Smooth muscle cell (in vitro differentiated cells): ENCODE measurements at regions not wholly inside any gene's neighbourhood (a gene's known extent, or its start where the extent isn't known, plus 50 kb on each side); places are given as distances from the start of the nearest gene placed in this dataset.

Experiments used
- DNase-seq: peaks from one replicate; lab custom pipeline; 2025; ENCODE audit not compliant: unreplicated experiment; lab: John Stamatoyannopoulos, UW
- H2AFZ ChIP-seq: fragments of 200-600 bp; sonication (generic); 2 replicates; pipeline ENCODE4 v1.6.0; 2016; ENCODE audit warnings: antibody characterized with exemption, low read depth, mild to moderate bottlenecking
- H3F3A ChIP-seq: fragments of 200-600 bp; sonication (generic); 2 replicates; pipeline ENCODE4 v1.6.0; 2017; ENCODE audit warnings: antibody characterized with exemption, low read depth
- H3K27ac ChIP-seq: fragments of 200-600 bp; sonication (generic); 2 replicates; pipeline ENCODE4 v1.5.1; 2016; ENCODE audit warnings: low read depth, mild to moderate bottlenecking
- H3K27me3 ChIP-seq: fragments of 200-600 bp; sonication (generic); 2 replicates; pipeline ENCODE4 v1.6.1; 2016; ENCODE audit warnings: low read depth, mild to moderate bottlenecking
- H3K36me3 ChIP-seq: fragments of 200-600 bp; sonication (generic); 2 replicates; pipeline ENCODE4 v1.5.1; 2016; ENCODE audit warnings: low read depth
- H3K4me1 ChIP-seq: fragments of 200-600 bp; sonication (generic); 2 replicates; pipeline ENCODE4 v1.5.1; 2016; ENCODE audit warnings: low read depth
- H3K4me2 ChIP-seq: fragments of 200-600 bp; sonication (generic); 2 replicates; pipeline ENCODE4 v1.6.0; 2016; ENCODE audit warnings: mild to moderate bottlenecking
- H3K4me3 ChIP-seq: fragments of 200-600 bp; sonication (generic); 2 replicates; pipeline ENCODE4 v1.5.1; 2016; ENCODE audit warnings: mild to moderate bottlenecking
- H3K79me2 ChIP-seq: fragments of 200-600 bp; sonication (generic); 2 replicates; pipeline ENCODE4 v1.6.0; 2016; ENCODE audit warnings: low read depth, mild to moderate bottlenecking
- H3K9ac ChIP-seq: fragments of 200-600 bp; sonication (generic); 2 replicates; pipeline ENCODE4 v1.6.0; 2016; ENCODE audit warnings: low read depth
- H3K9me3 ChIP-seq: fragments of 200-600 bp; sonication (generic); replicated peaks from 2 replicates; pipeline ENCODE4 v1.5.1; 2016; ENCODE audit warnings: low read depth
- H4K20me1 ChIP-seq: fragments of 200-600 bp; sonication (generic); 2 replicates; pipeline ENCODE4 v1.6.0; 2016; ENCODE audit warnings: low read depth
- CTCF ChIP-seq: fragments of 200-600 bp; sonication (generic); IDR thresholded peaks from 2 replicates; pipeline ENCODE4 v1.5.1; 2017; ENCODE audit warnings: borderline replicate concordance, mild to moderate bottlenecking, antibody characterized with exemption; ENCODE audit not compliant: insufficient read depth, poor library complexity, severe bottlenecking
- WGBS: methylation state at CpG from one replicate; pipeline ENCODE4 v1.1.7; 2016; ENCODE audit warnings: low lambda C conversion rate; 5-methylcytosine and 5-hydroxymethylcytosine counted together

- H3K27me3 ChIP-seq, result no peaks in the 10 kb centered on the region
- TF ChIP-seq CTCF, result no peak
- no peaks in the 10 kb centered on the region for H4K20me1 ChIP-seq
- H3K4me3 ChIP-seq, result no peak overlapping the region
- H3K36me3 ChIP-seq, result no peaks in the 10 kb centered on the region
- H3K4me1 ChIP-seq, result peaks cover 21% of the 10 kb centered on the region
- DNase-seq, result no peak
- no peak overlapping the region for H3K4me2 ChIP-seq
- no peaks in the 10 kb centered on the region for H3K9me3 ChIP-seq
- peaks cover 9% of the 10 kb centered on the region for H3K79me2 ChIP-seq
- no peak overlapping the region for H2AFZ ChIP-seq
- H3F3A ChIP-seq, result peaks cover 6% of the 10 kb centered on the region
- 91% methylated on average over 5 of the region's 5 CpGs for WGBS
- peak overlapping the region; percentile 28 for H3K27ac ChIP-seq
- no peak overlapping the region for H3K9ac ChIP-seq
Observed at GRCh38 chr2:237189799-237190198, 104.1 kb downstream of the COPS8 start.

- Histone ChIP-seq H3K36me3 (no peaks in the 10 kb centered on the region), H3K27me3 (no peaks in the 10 kb centered on the region), H3K9me3 (no peaks in the 10 kb centered on the region), H3K79me2 (no peaks in the 10 kb centered on the region), H4K20me1 (no peaks in the 10 kb centered on the region), H3F3A (peaks cover 6% of the 10 kb centered on the region), H2AFZ (peak overlapping the region; percentile 77), H3K4me2 (peak overlapping the region; percentile 33), H3K4me3 (no peak overlapping the region), H3K9ac (no peak overlapping the region), H3K4me1 (peaks cover 9% of the 10 kb centered on the region), H3K27ac (peak overlapping the region; percentile 81)
- 57% methylated on average over 7 of the region's 7 CpGs for WGBS
- no peak for DNase-seq
- no peak for TF ChIP-seq CTCF
Observed at GRCh38 chr2:237190966-237191713, 105.5 kb downstream of the COPS8 start.

GRCh38 chr2:237191714-237192081 is 106.0 kb downstream of the COPS8 start:
- Histone ChIP-seq H3K9me3 (no peaks in the 10 kb centered on the region), H3K36me3 (no peaks in the 10 kb centered on the region), H3K4me1 (peaks cover 11% of the 10 kb centered on the region), H3K4me2 (peak overlapping the region; percentile 33), H3F3A (peaks cover 6% of the 10 kb centered on the region), H3K27me3 (no peaks in the 10 kb centered on the region), H3K27ac (peak overlapping the region; percentile 81), H2AFZ (peak overlapping the region; percentile 77), H3K79me2 (no peaks in the 10 kb centered on the region), H3K9ac (no peak overlapping the region), H3K4me3 (no peak overlapping the region), H4K20me1 (no peaks in the 10 kb centered on the region)
- 44% methylated on average over 8 of the region's 8 CpGs for WGBS
- DNase-seq, result no peak
- no peak for TF ChIP-seq CTCF

- H3K4me2 ChIP-seq, result no peak overlapping the region
- no peak overlapping the region for H3K9ac ChIP-seq
- H2AFZ ChIP-seq, result no peak overlapping the region
- H3K79me2 ChIP-seq, result no peaks in the 10 kb centered on the region
- H3K9me3 ChIP-seq, result no peaks in the 10 kb centered on the region
- no peaks in the 10 kb centered on the region for H4K20me1 ChIP-seq
- H3K27me3 ChIP-seq, result no peaks in the 10 kb centered on the region
- DNase-seq, result no peak
- WGBS, result 97% methylated on average over 8 of the region's 8 CpGs
- no peaks in the 10 kb centered on the region for H3K36me3 ChIP-seq
- no peak overlapping the region for H3K27ac ChIP-seq
- peaks cover 22% of the 10 kb centered on the region for H3K4me1 ChIP-seq
- peaks cover 9% of the 10 kb centered on the region for H3F3A ChIP-seq
- no peak overlapping the region for H3K4me3 ChIP-seq
- no peak for TF ChIP-seq CTCF
Observed at GRCh38 chr2:237192881-237193280, 107.2 kb downstream of the COPS8 start.
